HG03520 (cell line): ENCODE measurements at regions not wholly inside any gene's neighbourhood (a gene's known extent, or its start where the extent isn't known, plus 50 kb on each side); places are given as distances from the start of the nearest gene placed in this dataset.
A peak's percentile ranks its signal among the peaks of the same experiment; 100 is the strongest.

Experiments used
- ATAC-seq: cut with Tn5 transposase; IDR thresholded peaks from one replicate; pipeline ENCODE4 v1.9.1; 2021; ENCODE audit warnings: mild to moderate bottlenecking, moderate library complexity; ENCODE audit not compliant: unreplicated experiment

DNA sequence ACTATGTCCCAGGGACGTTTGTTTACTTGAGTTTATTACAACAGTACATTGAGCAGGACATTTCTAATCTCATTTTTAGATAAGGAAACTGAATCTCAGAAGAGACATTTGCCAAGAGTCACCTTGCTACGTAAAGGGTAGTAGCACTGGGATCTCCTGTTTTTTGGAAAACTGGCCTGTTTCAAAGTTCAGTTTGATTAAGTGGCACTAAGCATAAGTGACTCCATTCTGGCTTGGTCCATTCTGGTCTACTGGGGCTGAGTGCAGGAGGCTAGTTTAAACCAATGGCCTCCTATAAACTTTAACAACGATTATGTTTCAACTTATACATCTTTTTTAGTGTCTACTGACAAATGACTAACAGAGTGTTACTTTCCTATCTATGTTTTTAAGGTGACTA lies 382.5 kb downstream of the ANKRD50 start:
- no peak for ATAC-seq

DNA sequence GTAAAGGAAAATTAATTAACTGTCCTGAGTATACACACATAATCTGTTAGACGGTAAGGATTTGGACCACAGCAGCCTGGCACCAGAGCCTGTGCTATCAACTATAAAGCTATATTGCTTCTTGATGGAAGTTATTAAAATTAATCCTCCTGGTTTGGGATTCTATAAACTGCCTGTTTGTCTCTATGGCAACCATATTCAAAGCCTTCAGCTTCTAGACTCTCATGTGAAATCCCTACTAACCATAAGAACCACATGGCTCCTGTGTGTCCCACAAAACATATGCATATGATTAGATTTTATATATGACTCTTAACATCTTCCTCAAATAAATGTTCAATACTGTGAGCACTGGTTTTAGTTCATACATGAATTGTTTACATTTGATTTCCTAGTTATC lies 380.8 kb downstream of the ANKRD50 start:
- ATAC-seq, result no peak

DNA sequence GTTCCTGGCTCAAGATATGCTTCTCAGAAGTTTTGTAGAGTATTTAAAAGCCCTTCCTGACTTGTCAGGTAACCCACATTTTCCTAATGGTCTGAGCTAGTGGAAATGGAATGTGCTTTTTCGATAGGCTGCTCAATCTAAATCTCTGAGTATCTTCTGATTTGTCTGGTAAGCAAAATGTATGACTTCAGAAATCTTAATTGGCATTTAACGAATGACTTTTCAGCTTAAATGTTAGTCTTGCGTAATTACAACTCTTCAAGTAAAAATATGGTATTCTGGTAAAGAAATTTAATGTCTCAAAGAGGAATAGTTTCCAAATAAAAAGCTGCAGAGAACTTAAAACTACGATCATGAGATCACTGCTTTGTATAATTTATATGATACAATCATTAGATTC lies 379.1 kb downstream of the ANKRD50 start:
- no peak for ATAC-seq

DNA sequence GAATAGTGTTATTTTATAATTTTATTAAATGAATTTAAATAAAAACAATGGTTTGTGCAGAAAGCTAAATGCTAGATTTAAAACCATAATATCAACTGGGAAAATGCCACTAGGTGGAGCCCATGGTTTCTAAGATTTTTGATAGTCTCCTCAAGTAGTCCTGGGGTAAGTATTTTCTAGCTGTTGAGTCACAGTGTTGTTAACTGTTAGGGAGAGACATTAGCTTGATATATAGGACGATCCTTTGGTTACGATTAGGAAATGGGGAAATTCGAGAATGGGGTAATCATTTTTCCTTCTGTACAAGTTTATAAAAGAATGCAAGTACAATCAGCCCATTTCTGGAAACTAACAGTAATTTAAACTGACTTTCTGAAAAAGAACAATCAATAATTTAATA lies 378.4 kb downstream of the ANKRD50 start:
- ATAC-seq, result no peak

DNA sequence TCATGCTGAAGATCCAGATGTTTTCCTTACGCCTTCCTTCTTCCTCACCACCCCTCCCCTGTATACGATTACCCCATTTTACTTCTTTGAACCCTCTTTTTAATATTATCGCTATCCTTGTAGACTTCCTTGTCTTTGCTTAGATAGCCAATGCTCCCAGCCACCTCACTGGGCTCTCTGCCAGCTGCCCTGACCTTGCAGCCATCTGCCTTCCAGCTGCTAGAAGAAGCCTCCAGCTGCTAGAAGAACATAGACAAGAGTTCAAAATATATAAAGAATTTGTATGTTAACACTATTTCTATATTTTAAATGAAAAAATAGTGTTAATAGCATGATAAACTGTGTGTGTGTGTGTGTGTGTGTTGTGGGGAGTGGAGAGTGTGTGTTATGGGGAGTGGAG lies 374.7 kb downstream of the ANKRD50 start:
- ATAC-seq, result no peak

DNA sequence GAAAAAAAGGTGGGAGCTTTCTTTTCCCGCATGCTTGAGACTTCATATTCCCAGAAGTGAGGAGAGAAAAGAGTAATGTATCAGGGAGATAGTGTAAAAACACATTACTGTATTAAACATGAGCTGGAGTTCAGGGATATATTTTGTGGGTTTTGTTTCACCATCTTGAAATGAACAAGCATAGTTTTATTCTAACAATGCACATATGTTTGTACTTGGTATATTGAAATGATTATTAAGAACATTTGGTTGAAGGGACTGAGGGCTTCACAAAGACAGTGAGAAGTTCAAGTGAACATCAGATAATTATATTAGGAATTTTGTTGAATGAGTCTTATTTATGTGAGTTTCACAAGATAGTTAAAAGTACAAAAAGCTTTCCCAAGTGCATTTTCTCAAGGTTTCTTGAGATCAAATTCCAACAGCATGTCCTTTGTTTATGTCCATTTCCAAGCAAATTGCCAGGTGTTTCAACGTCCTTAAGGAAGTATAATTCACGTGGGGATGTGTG lies 368.8 kb downstream of the ANKRD50 start:
- no peak for ATAC-seq

DNA sequence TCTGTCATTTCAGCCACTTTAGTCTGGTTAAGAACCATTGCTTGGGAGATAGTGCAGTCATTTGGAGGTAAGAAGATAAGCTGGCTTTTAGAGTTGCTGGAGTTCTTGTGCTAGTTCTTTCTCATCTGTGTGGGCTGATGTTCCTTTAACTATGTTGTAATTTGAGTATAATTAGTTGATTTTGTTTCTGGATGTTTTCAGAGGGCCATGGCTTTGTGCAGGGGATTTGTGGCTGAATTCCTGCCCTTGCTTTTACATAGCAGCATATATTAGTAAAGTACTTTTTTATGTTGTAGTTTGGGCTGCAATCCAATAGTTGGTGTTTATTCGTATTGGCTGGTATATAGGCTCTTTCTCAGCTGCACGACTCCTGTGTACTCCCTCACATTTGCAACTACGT lies 339.6 kb downstream of the ANKRD50 start:
- no peak for ATAC-seq

DNA sequence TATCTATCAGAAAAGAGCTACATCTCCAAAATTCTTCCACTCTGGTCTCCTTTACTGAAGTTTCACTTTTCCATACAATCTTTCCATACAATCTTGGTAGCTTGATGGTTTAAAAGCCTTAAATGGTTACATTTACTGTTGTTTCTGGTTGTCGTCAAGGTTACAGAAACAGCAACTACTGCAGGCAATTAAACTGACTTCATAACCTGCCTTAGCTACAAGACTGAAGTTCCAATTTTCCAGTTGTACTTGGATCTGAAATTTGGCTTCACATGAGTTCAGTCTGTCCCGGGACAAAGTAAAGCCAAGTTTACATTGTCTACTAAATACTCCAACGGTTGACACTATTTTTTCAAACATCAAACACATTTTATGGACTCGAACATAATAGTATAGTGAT lies 326.4 kb downstream of the ANKRD50 start:
- no peak for ATAC-seq

DNA sequence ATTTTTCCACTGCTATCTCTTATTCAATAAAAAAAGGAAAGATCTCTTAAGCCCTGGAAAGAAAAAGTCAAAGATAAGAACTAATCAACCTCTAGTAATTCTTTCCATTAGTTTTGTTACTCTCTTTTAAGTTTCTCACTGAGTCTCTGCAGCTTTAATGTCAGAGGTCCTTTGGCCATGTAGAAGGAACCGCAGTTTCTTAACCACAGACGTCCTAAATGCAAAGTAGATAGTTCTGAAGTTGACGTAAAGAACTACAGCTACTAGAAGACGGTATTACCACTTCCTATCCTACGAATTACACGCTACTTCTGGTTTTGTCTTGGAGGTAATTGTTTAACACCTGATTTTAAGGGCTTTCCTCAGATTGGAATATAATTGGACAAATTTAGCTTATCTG lies 325.9 kb downstream of the ANKRD50 start:
- peak; percentile 91 for ATAC-seq

DNA sequence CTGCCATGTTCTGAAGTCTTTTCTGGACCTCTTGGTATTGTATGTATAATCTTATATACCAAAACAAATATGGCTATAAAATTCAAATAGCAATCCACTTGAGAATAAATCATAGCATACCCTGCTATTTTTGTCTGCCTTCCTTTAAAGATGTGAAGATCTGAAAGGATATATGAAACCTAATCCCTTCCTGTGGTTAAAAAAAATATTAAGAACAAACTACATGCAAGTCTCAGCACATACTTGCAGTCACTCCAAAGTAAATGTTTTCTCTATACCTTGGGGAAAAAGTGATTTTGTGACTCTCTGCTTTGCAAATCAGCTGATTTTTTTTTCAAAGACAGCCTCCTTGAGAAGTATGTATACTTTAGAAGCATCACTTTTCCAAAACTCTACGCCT lies 322.9 kb downstream of the ANKRD50 start:
- ATAC-seq, result no peak

DNA sequence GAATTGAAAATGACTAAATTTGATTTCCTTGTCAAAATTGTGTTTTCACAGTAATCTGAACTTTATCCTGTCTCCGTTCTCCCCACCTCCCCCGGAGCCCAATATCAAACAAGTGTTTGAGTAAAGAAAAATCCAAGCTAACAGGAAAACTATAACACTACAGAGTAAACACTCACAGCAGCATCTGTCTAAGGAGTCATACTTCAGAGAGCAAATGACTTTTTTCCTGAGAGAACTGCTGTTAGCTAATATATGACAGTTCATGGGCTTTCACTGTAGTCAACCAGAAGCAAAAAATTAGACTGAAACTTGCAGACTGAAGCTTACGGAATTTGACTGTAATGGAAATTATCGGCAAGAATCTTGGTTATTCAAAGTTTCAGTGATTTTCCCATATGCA lies 321.7 kb downstream of the ANKRD50 start:
- no peak for ATAC-seq

DNA sequence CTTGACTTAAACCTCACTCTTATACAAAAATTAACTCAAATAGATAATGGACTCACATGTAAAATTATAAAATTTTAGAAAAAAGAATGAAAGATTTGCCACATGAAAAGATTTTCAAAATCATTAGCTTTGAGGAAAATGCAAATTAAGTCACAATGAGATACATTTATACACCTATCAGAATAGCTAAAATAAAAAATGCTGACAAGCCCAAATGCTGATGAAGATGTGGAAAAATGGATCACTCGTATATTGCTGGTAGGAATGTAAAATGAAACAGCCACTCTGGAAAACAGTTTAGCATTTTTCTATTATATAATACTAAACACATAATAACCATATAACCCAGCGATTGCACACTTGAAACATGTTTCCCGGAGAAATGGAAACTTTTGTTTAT lies 316.2 kb downstream of the ANKRD50 start:
- no peak for ATAC-seq

DNA sequence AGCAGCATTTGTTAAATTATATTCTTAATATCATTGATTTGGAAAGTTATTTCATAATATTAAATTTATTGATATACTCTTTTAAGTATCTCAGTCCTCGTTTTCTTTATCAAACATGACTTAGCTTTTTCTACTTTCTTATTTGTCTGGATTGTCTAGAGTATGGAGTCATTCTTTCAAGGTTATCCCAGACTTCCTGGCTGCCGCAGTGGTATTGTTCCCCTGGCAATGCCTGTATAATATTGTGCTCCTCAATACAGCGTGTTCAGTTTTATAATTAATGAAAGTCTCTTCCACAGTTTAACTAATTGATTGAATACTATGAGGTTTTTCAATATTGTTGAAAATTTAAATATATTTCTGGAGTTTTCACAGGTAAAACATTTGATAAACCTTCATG lies 310.9 kb downstream of the ANKRD50 start:
- no peak for ATAC-seq

DNA sequence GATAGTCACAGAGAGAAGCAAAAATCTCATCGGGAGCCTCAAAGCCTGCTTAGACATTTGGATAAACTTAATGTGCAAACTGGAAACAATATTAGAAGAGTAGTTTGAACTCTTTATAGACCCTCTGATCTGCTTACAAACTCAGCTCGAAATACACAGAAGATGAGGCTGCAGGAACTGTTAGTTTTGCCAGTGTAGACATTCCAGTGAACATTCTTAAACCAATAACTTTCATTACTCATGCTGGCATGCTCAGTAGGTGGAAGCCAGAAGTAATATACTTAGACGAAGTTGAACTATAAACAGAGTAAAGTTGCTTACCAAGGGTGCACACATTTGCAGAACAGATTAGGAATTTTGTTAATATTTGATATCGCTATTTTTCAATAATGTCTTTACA lies 303.5 kb downstream of the ANKRD50 start:
- ATAC-seq, result no peak

DNA sequence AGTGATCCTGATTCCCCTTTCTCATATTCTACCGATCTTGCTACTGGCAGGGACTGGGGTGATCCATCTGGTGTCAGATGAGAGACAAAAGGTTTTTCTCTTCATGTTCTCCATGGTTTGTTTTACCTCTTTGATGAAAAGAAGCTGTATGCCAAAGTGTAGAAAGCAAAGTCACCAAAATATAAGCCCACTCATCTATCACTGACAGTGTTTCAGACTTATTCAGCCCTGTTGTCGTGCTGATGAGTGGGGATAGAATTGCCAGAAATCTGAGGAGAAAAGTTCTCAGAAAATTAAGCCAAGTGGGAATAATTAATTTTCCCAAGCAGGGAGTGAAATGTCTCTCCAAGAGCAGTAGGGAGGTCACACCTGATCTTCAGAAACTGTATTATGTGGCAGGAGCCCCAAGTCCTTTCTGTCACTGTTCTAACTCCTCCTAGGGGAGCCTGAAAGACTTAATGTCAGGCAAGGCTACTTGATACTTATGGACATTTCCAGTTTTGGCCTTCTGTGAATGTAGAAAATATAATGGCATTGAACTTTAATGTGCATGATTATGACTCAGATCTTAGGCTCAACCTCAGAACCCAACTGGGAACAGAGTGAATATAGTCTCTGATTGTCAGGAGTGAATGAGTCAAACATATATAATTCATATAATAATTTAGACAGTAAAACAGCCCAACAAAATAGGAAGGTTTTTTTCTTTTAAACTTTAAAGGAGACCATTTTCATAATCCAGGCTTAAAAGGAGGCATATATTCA lies 298.1 kb downstream of the ANKRD50 start:
- no peak for ATAC-seq

DNA sequence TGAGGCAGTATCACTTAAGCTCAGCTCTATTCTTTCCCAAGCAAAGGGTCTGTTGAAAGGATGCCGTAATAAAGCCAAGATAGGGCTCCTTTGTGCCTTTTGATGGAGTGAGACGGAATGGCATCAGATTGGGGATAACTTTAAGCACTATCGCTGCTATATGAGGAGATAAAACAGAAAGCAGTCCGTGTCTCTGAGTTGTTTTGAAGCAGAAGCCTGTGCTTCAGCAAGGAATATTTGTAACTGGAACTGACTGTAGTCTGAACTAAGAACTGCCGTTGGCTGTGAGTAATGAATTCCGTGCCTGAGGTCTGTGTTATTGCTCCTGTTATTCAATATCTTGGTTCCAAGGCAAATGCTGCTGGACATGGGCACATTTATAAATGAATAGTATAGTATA lies 297.4 kb downstream of the ANKRD50 start:
- ATAC-seq, result no peak

DNA sequence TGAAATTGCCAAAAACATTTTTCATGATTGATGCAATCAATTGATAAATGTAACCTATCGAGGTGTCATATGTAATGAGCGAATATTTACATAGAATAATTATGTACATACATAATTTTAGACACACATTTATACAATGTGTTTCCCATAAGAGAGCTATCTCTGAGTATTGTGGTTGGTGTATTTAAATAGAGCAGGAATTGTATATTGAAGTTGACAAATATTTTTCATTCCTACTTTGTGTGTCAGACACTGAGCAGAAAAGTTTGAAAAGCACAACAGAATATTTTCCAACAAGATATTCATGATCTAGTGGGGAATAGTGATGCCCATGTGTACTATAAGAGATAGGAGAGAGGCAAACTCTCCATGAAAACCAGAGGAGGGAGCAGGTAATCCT lies 295.2 kb downstream of the ANKRD50 start:
- ATAC-seq, result no peak

DNA sequence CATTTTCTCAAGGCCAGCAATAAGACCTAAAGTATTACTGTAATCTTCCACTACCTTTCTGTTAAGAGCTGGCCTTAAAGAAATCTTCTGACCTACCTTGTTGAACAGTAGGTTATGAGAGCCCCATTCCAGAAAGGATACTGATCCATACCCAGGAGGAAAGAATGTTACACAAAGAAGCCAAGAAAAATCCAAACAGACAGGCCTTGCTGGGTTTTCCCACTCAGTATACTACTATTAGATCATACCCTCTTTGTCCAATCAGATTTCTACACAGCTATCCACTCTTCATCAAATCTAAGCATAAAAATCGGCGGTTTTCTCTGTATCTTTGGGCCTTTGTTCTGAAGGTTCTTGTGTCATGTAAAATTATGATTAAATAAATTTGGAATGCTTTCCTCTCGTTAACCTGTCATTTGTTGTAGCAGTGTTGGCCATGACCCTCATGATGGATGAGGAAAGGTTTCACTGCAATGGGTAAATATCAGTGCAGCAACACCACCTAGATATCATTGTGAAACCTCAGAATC lies 292.3 kb downstream of the ANKRD50 start:
- ATAC-seq, result no peak

DNA sequence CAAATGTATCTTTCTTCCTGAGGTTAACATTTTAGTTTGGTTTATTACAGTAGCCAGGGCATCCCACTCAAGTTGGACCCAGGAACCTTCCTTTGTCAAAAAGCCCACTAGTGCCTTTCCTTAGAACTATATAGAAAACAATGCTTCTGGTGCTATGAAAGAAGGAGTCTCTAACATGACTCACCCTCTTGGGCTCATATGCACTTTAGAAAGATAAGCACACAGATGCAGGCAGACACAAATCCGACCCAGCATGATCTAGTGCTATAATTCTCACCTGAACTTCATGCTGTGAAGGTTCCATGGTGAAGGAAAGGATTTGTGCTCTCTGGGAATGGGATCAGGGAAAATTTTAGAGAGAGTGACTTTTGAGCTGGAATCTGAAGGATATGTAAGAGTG lies 289.4 kb downstream of the ANKRD50 start:
- no peak for ATAC-seq

DNA sequence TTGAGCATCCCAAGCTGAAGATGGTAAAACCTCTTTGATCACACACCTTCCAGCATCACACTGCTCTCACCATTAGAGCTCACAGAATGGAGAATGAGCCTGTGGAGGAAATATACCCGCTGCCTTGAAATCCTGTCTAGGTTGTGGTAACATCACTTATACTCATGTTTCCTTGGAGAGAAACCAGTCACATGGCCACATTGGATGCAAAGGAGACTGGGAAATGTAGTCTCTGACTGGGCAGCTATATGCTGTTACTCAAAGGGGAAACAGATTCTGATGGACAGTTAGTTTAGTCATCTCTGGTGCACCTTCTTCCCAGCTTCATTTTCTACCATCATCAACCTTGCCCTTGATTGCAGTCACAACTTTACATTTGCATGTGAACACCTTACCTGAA lies 286.3 kb downstream of the ANKRD50 start:
- no peak for ATAC-seq

DNA sequence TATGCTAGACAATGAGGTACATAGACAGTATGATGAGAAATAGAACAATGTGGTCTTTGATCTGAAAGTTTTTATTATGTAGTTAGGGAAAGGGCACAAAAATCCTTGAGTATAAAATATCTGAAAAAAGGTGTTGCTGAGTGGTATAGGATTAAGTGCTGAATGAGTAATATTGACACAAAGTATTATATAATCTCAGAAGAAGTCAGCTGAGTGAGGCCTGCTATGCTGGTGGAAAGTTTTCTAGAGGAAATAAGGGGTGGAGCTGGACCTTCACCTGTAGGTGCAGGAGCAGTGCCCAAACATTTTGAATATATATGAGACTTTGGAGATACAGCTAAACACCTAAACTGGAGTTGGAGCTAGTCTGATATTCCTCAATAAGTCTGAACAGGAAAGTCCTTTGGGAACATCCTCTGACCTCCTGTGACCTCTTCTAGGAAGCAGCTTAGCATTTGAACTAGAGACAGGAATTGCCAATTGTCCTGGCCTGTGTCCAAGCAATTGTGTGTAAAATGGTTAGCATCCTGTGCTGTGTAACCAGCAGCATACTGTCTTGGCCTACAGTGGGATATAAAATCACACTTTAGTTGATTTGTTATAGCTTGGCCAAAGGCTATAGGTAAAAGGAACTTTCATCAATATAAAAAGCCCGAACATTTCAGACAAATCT lies 285.3 kb downstream of the ANKRD50 start:
- no peak for ATAC-seq

DNA sequence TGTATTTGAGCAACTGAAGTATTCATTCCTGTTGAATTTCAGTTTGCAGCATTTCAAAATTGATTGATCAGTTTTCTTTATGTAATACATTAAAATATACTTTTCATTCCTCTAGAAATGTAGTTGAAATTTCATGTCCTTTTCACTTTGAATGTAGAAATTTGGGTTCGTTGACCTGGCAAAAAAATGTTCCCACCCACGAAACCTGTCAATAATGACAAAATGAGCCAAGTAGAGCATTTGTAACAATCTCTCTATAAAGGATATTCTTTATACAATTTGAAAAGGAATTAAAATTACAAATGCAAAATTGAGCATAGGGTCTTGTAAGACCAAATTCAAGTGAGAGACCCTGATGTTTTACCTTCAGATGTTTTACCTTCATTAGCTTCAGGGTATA lies 283.9 kb downstream of the ANKRD50 start:
- ATAC-seq, result no peak
